ENCODE measurements at regions not wholly inside any gene's neighbourhood (a gene's known extent, or its start where the extent isn't known, plus 50 kb on each side); places are given as distances from the start of the nearest gene placed in this dataset.

- no peak overlapping the region for H3K4me3 ChIP-seq (replicated peaks in 1 of 2; ENCODE audit: low read depth in 1 of 2, low read length in 2 of 2)
- H3K27ac ChIP-seq (ENCODE audit: low read depth, low read length), result no peak overlapping the region
- intact Hi-C loops (cut with micrococcal nuclease), result no loop called here
- H3K4me1 ChIP-seq (ENCODE audit: control insufficient read depth in 1 of 2, insufficient read depth in 2 of 2, low read length in 2 of 2), result no peaks in the 10 kb centered on the region
- H3K9ac ChIP-seq (ENCODE audit: low read length), result no peak overlapping the region
- ATAC-seq (no peak), DNase-seq (ENCODE audit: low read depth, low spot score) (no peak)
- no peak for TF ChIP-seq CTCF (IDR thresholded peaks at IDR 0.05 in 2 of 3, conservative IDR thresholded peaks at IDR 0.05 in 1 of 3; ENCODE audit: borderline replicate concordance in 1 of 3, insufficient read depth in 1 of 3, low read depth in 2 of 3, low read length in 2 of 3)
- no peak for TF ChIP-seq EGR1 (IDR thresholded peaks at IDR 0.05; ENCODE audit: low read depth)
- TF ChIP-seq SRF (IDR thresholded peaks at IDR 0.05; ENCODE audit: low read depth), result no peak
- TF ChIP-seq CBX3 (IDR thresholded peaks at IDR 0.05; ENCODE audit: low read depth), result no peak
- no peak for TF ChIP-seq JUND (IDR thresholded peaks at IDR 0.05)
- no peak for TF ChIP-seq ZBTB33 (IDR thresholded peaks at IDR 0.05; ENCODE audit: extremely low read depth, insufficient replicate concordance, low read length)
- TF ChIP-seq EZH2phosphoT487 (IDR thresholded peaks at IDR 0.05; ENCODE audit: borderline replicate concordance), result no peak
- TF ChIP-seq ELF1 (IDR thresholded peaks at IDR 0.05; ENCODE audit: borderline replicate concordance, low read depth), result no peak
- TF ChIP-seq SIN3A (IDR thresholded peaks at IDR 0.05; ENCODE audit: low read depth), result no peak
- no peak for TF ChIP-seq RAD21 (IDR thresholded peaks at IDR 0.05; ENCODE audit: low read depth)
- TF ChIP-seq ATF3 (IDR thresholded peaks at IDR 0.05), result no peak
- no peak for TF ChIP-seq ZFX (IDR thresholded peaks at IDR 0.05)
- no peak for TF ChIP-seq POLR2A (IDR thresholded peaks at IDR 0.05; ENCODE audit: borderline replicate concordance, extremely low read depth, insufficient read depth, insufficient read length)
- no peak for TF ChIP-seq YY1 (IDR thresholded peaks at IDR 0.05; ENCODE audit: extremely low read depth, insufficient replicate concordance, low read depth, low read length)
- TF ChIP-seq REST (IDR thresholded peaks at IDR 0.05; ENCODE audit: low read depth), result no peak
- no peak for TF ChIP-seq FOSL1 (IDR thresholded peaks at IDR 0.05; ENCODE audit: low read depth)
- no peak for TF ChIP-seq POLR2AphosphoS5 (IDR thresholded peaks at IDR 0.05; ENCODE audit: low read depth, low read length)
- no peak for TF ChIP-seq MAX (IDR thresholded peaks at IDR 0.05)
- TF ChIP-seq EZH2 (IDR thresholded peaks at IDR 0.05), result no peak
- TF ChIP-seq ZNF274 (IDR thresholded peaks at IDR 0.05; ENCODE audit: low read depth, low read length), result no peak
- ChIA-PET CTCF (no interaction called here), POLR2A (no interaction called here), RAD21 (ENCODE audit: low non-redundant PET in 1 of 2, low total read pairs in 2 of 2, uncharacterized antibody in 2 of 2, unreplicated experiment in 2 of 2) (no interaction called here)
- no TSS peak for BruUV-seq (replicated peaks)
- H2AFZ ChIP-seq (ENCODE audit: low read depth, low read length, poor library complexity, severe bottlenecking), result no peak overlapping the region
- no peaks in the 10 kb centered on the region for H3K36me3 ChIP-seq (ENCODE audit: control insufficient read depth in 1 of 2, insufficient read depth in 2 of 2, low read length in 2 of 2)
- no peak overlapping the region for H3K4me2 ChIP-seq (ENCODE audit: low read length)
- H3K9me3 ChIP-seq (ENCODE audit: control insufficient read depth in 1 of 2, insufficient read depth in 1 of 2, low read depth in 1 of 2, low read length in 2 of 2), result peaks cover 0 to 2% of the 10 kb centered on the region in 2 experiments; a peak in 1 of 4 replicates
- H3K9me2 ChIP-seq (ENCODE audit: insufficient read depth), result no peaks in the 10 kb centered on the region
- H3K79me2 ChIP-seq (ENCODE audit: insufficient read depth, low read length), result no peaks in the 10 kb centered on the region
- no peaks in the 10 kb centered on the region for H4K20me1 ChIP-seq (ENCODE audit: insufficient read depth)
- H3K27me3 ChIP-seq (ENCODE audit: insufficient read depth, low read length), result no peaks in the 10 kb centered on the region
Observed at GRCh38 chr16:65710107-65710506, 588.2 kb upstream of the CDH11 start.
